Activated T-cell treated with anti-CD3 and anti-CD28 coated beads, Interleukin-2, amount 50 U/mL, for 24 hours (primary cell): ENCODE measurements at regions not wholly inside any gene's neighbourhood (a gene's known extent, or its start where the extent isn't known, plus 50 kb on each side); places are given as distances from the start of the nearest gene placed in this dataset.

ENCODE experiments used
- DNase-seq: peaks from one replicate; pipeline ENCODE4 v3.0.0-alpha.2; 2020
- H3K27ac Mint-ChIP-seq: 2 replicates; pipeline ENCODE4 v1.8.0; 2020; ENCODE audit warnings: mild to moderate bottlenecking, mixed read lengths
- H3K27me3 Mint-ChIP-seq: 2 replicates; pipeline ENCODE4 v1.8.0; 2020; ENCODE audit warnings: mixed read lengths
- H3K36me3 Mint-ChIP-seq: 2 replicates; pipeline ENCODE4 v1.8.0; 2020; ENCODE audit warnings: low read depth, mixed read lengths
- H3K4me1 Mint-ChIP-seq: 2 replicates; pipeline ENCODE4 v1.8.0; 2020; ENCODE audit warnings: low read depth, mixed read lengths
- H3K4me3 Mint-ChIP-seq: 2 replicates; pipeline ENCODE4 v1.8.0; 2020; ENCODE audit warnings: mild to moderate bottlenecking, moderate library complexity, mixed read lengths
- H3K9me3 Mint-ChIP-seq: 2 replicates; pipeline ENCODE4 v1.8.0; 2020; ENCODE audit warnings: mixed read lengths

DNA sequence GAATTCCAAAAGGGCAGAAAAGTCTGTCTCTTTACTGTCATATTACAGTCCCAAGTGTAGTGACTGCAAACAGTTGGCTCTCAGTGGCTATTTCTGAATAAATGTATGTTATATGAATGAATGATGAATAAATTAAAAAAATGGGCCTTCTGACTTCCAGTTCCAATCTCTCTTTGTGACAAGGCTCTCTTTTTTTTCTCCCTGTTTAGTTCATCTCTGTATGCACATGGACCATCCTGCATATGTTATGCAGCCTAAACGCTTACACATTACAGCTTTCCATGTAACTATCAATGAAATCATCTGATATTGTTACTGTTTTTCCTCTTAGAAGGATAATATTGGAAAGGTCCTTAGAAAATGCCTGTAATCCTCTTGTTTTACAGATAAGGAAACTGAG lies 363.0 kb downstream of the NUF2 start:
- Mint-ChIP-seq H3K36me3 (no peaks in the 10 kb centered on the region), H3K4me3 (no peak overlapping the region), H3K27ac (no peak overlapping the region), H3K4me1 (no peaks in the 10 kb centered on the region), H3K9me3 (peaks cover 12% of the 10 kb centered on the region), H3K27me3 (no peaks in the 10 kb centered on the region)
- DNase-seq: no peak

DNA sequence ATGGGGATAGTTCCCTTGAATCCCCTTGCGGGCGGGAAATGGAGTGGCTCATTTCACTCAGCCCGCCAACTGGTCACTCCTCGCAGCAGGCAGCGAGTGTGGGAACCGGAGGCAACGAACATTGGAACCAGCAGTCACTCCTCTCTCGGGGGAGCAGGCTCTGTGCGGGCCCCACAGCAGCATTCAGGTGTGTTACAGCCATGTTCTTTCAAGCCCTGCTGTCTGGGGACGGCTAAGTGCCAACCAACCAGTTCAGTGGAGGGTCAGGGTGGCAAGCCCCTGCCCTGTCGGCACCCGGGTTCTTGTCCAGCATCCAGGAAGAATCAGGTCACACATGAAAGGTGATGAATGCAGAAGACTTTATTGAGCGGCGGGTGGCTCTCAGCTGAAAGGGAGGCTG lies 370.5 kb downstream of the NUF2 start:
- no peak overlapping the region for H3K4me3 Mint-ChIP-seq
- no peak for DNase-seq
- no peaks in the 10 kb centered on the region for H3K27me3 Mint-ChIP-seq
- H3K4me1 Mint-ChIP-seq: no peaks in the 10 kb centered on the region
- H3K27ac Mint-ChIP-seq: no peak overlapping the region
- H3K9me3 Mint-ChIP-seq: peaks cover 12% of the 10 kb centered on the region
- no peaks in the 10 kb centered on the region for H3K36me3 Mint-ChIP-seq

GRCh38 chr1:163697137-163697536 lies 375.4 kb downstream of the NUF2 start:
- no peaks in the 10 kb centered on the region for H3K36me3 Mint-ChIP-seq
- no peaks in the 10 kb centered on the region for H3K27me3 Mint-ChIP-seq
- no peak overlapping the region for H3K27ac Mint-ChIP-seq
- peaks cover 13% of the 10 kb centered on the region for H3K9me3 Mint-ChIP-seq
- DNase-seq: no peak
- no peaks in the 10 kb centered on the region for H3K4me1 Mint-ChIP-seq
- no peak overlapping the region for H3K4me3 Mint-ChIP-seq

DNA sequence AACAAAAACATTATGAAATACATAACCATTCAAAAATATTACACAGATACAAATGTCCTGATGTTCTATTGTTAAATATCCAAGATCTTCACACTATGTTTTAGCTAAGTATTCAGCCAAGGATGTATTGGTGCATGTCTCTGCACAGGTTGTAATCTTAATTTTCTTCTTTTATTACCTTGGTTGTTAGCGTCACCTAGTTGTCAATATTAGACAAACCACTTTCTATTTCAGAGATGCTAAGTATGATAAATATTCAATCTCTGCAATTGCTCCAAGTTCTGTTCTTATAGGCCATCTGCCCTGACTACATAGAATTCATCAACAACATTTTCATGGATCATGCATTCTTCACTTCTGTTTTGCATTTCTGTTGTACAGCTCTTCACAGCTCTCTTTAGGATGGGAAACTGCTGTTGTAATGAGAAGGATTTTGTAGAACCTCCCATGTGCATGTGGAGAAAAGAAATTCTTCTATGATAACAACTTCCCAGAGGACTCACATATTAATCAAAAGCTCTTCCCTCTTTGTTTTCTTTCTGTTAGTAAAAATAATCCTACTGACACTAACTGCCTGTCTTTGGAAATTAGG lies 380.1 kb downstream of the NUF2 start:
- no peak overlapping the region for H3K4me3 Mint-ChIP-seq
- DNase-seq: no peak
- H3K27me3 Mint-ChIP-seq: no peaks in the 10 kb centered on the region
- no peaks in the 10 kb centered on the region for H3K36me3 Mint-ChIP-seq
- H3K27ac Mint-ChIP-seq: no peak overlapping the region
- peaks cover 4% of the 10 kb centered on the region for H3K9me3 Mint-ChIP-seq
- no peaks in the 10 kb centered on the region for H3K4me1 Mint-ChIP-seq

GRCh38 chr1:163703794-163704193 lies 382.0 kb downstream of the NUF2 start:
- DNase-seq: no peak
- Mint-ChIP-seq H3K4me1 (no peaks in the 10 kb centered on the region), H3K27ac (no peak overlapping the region), H3K9me3 (no peaks in the 10 kb centered on the region), H3K27me3 (no peaks in the 10 kb centered on the region), H3K4me3 (no peak overlapping the region), H3K36me3 (no peaks in the 10 kb centered on the region)

GRCh38 chr1:163706915-163707314 lies 385.2 kb downstream of the NUF2 start:
- DNase-seq: no peak
- no peaks in the 10 kb centered on the region for H3K36me3 Mint-ChIP-seq
- no peak overlapping the region for H3K27ac Mint-ChIP-seq
- no peaks in the 10 kb centered on the region for H3K4me1 Mint-ChIP-seq
- peaks cover 3% of the 10 kb centered on the region for H3K9me3 Mint-ChIP-seq
- H3K4me3 Mint-ChIP-seq: no peak overlapping the region
- no peaks in the 10 kb centered on the region for H3K27me3 Mint-ChIP-seq

GRCh38 chr1:163709636-163710035 lies 387.9 kb downstream of the NUF2 start:
- no peaks in the 10 kb centered on the region for H3K4me1 Mint-ChIP-seq
- H3K27ac Mint-ChIP-seq: no peak overlapping the region
- peaks cover 4% of the 10 kb centered on the region for H3K9me3 Mint-ChIP-seq
- no peaks in the 10 kb centered on the region for H3K36me3 Mint-ChIP-seq
- H3K27me3 Mint-ChIP-seq: no peaks in the 10 kb centered on the region
- DNase-seq: no peak
- no peak overlapping the region for H3K4me3 Mint-ChIP-seq

- no peak overlapping the region for H3K4me3 Mint-ChIP-seq
- H3K27ac Mint-ChIP-seq: no peak overlapping the region
- H3K4me1 Mint-ChIP-seq: no peaks in the 10 kb centered on the region
- DNase-seq: no peak
- H3K36me3 Mint-ChIP-seq: no peaks in the 10 kb centered on the region
- no peaks in the 10 kb centered on the region for H3K27me3 Mint-ChIP-seq
- peaks cover 6% of the 10 kb centered on the region for H3K9me3 Mint-ChIP-seq
Observed at GRCh38 chr1:163712321-163712720, 390.6 kb downstream of the NUF2 start.

GRCh38 chr1:163720294-163720693 lies 398.5 kb downstream of the NUF2 start:
- H3K9me3 Mint-ChIP-seq: peaks cover 31% of the 10 kb centered on the region

GRCh38 chr1:163725551-163725950 lies 403.8 kb downstream of the NUF2 start:
- no peak for DNase-seq
- H3K27ac Mint-ChIP-seq: no peak overlapping the region
- H3K4me1 Mint-ChIP-seq: no peaks in the 10 kb centered on the region
- H3K27me3 Mint-ChIP-seq: no peaks in the 10 kb centered on the region
- H3K9me3 Mint-ChIP-seq: peaks cover 19% of the 10 kb centered on the region
- H3K4me3 Mint-ChIP-seq: no peak overlapping the region
- no peaks in the 10 kb centered on the region for H3K36me3 Mint-ChIP-seq

More at GRCh38 chr1:163720294-163720693, 398.5 kb downstream of the NUF2 start:
- Mint-ChIP-seq H3K4me1 (no peaks in the 10 kb centered on the region), H3K4me3 (no peak overlapping the region), H3K27ac (no peak overlapping the region), H3K27me3 (no peaks in the 10 kb centered on the region), H3K36me3 (no peaks in the 10 kb centered on the region)
- no peak for DNase-seq

DNA sequence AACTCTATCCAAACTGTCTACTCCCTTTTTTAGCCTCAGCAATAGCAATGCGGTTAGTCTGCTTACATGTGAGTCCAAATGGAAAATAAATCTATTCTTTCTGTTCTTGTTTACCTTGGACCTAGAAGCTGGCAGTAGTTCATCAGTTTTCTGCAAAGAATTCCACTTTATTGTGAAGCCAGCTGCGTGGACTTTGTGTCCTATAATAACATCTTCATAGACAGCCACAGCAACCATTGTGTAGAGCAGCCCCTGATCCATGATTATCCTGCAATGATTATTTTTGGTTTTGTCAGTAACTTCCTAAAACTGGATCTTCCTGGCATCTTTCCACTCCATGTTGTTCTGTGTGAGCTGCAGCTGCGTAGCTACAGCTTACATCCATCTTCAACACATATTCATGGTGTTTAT lies 408.7 kb downstream of the NUF2 start:
- Mint-ChIP-seq H3K36me3 (no peaks in the 10 kb centered on the region), H3K4me1 (no peaks in the 10 kb centered on the region), H3K27ac (no peak overlapping the region), H3K27me3 (no peaks in the 10 kb centered on the region), H3K4me3 (no peak overlapping the region), H3K9me3 (peaks cover 13% of the 10 kb centered on the region)
- DNase-seq: no peak

DNA sequence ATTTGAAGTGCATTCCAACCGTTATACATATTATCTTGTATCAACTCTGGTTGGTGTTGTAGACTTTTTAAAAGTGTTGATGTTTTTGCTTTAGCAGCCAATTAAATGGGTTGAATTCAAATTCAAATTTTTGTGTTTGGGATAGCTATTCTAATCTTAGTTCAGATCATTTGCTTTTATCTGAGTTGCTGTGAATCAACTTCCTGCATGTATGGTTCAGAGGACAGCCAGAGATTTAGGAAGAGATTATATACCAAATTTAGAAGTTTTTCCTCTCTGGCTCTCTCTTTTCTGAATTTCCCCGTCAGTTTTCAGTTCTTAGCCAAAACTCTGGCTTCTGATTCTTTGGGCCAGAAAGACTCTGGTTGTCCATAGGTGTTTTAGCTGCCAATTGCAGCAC lies 415.5 kb downstream of the NUF2 start:
- Mint-ChIP-seq H3K4me1 (no peaks in the 10 kb centered on the region), H3K4me3 (no peak overlapping the region), H3K9me3 (peaks cover 10% of the 10 kb centered on the region), H3K36me3 (no peaks in the 10 kb centered on the region), H3K27ac (no peak overlapping the region), H3K27me3 (no peaks in the 10 kb centered on the region)
- no peak for DNase-seq

DNA sequence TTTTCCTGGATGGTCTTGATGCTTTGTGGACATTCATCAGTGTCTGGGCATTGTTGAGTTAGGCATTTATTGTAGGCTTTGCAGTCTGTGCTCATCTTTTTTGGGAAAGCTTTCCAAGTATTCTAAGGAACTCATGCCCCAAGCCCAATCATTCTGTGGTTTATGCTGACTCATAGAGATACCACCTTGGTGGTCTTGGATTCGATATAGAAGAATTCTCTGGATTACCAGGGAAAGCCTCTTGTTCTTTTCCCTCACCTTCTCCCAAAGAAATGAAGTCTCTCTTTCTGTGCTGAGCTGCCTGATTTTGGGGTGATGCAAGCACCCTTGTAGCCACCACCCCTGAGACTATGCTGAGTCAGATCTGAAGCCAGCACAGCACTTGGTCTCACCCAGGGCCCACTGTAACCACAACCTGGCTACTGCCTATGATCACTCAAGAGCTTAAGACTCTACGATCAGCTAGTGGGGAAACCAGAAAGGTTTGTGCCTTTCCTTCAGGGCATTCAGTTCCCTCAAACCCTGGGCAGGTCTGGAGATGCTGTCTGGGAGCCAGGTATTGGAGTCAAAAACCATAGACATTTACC lies 422.6 kb downstream of the NUF2 start:
- no peaks in the 10 kb centered on the region for H3K27me3 Mint-ChIP-seq
- no peaks in the 10 kb centered on the region for H3K4me1 Mint-ChIP-seq
- H3K36me3 Mint-ChIP-seq: no peaks in the 10 kb centered on the region
- DNase-seq: no peak
- no peak overlapping the region for H3K27ac Mint-ChIP-seq
- peaks cover 20% of the 10 kb centered on the region for H3K9me3 Mint-ChIP-seq
- H3K4me3 Mint-ChIP-seq: no peak overlapping the region

DNA sequence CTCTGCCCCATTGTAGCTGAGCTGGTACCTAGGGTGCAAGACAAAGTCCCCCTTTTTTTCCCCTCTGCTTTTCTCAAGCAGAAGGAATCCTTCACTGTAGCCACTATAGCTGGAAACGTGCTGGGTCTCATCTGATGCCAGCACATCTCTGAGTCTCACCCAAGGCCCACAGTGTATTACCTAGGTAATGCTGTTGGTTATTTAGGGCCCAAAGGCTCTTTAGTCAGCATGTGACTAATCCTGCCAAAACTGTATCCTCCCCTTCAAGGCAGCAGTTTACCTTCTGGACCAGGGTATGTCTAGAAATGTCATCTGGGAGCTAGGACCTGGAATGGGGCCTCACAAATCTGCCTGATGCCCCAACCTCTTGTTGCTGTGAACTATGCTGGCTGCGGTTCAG lies 423.4 kb downstream of the NUF2 start:
- no peak overlapping the region for H3K27ac Mint-ChIP-seq
- H3K4me1 Mint-ChIP-seq: no peaks in the 10 kb centered on the region
- DNase-seq: no peak
- no peaks in the 10 kb centered on the region for H3K36me3 Mint-ChIP-seq
- peaks cover 22% of the 10 kb centered on the region for H3K9me3 Mint-ChIP-seq
- no peaks in the 10 kb centered on the region for H3K27me3 Mint-ChIP-seq
- H3K4me3 Mint-ChIP-seq: no peak overlapping the region

- no peak overlapping the region for H3K27ac Mint-ChIP-seq
- DNase-seq: no peak
- no peaks in the 10 kb centered on the region for H3K36me3 Mint-ChIP-seq
- H3K27me3 Mint-ChIP-seq: no peaks in the 10 kb centered on the region
- H3K4me3 Mint-ChIP-seq: no peak overlapping the region
- H3K9me3 Mint-ChIP-seq: peaks cover 16% of the 10 kb centered on the region
- no peaks in the 10 kb centered on the region for H3K4me1 Mint-ChIP-seq
Observed at GRCh38 chr1:163747261-163747660, 425.5 kb downstream of the NUF2 start.

GRCh38 chr1:163747855-163748254 lies 426.1 kb downstream of the NUF2 start:
- no peak for DNase-seq
- peaks cover 13% of the 10 kb centered on the region for H3K9me3 Mint-ChIP-seq
- no peak overlapping the region for H3K27ac Mint-ChIP-seq
- H3K27me3 Mint-ChIP-seq: no peaks in the 10 kb centered on the region
- H3K4me3 Mint-ChIP-seq: no peak overlapping the region
- H3K36me3 Mint-ChIP-seq: no peaks in the 10 kb centered on the region
- H3K4me1 Mint-ChIP-seq: no peaks in the 10 kb centered on the region
